K562 (cell line): ENCODE measurements at regions not wholly inside any gene's neighbourhood (a gene's known extent, or its start where the extent isn't known, plus 50 kb on each side); places are given as distances from the start of the nearest gene placed in this dataset.
A peak's percentile ranks its signal among the peaks of the same experiment; 100 is the strongest.

Experiments
- ATAC-seq: fragments of 200-7000 bp; cut with Tn5 transposase; 3 replicates; pipeline ENCODE4 v1.9.1; 2020; ENCODE audit warnings: moderate library complexity
- BruUV-seq: library from RNA; stranded (reverse); fragments of 400-500 nt; replicated peaks from 2 replicates; lab custom pipeline; 2021; lab: Mats Ljungman, UMichigan
- CTCF ChIA-PET: fragments of 300-600 bp; formaldehyde crosslinking; extraction: SDS; loops from one replicate; lab custom pipeline; 2021; ENCODE audit warnings: low intra/inter-chr PET ratio; lab: Yijun Ruan, JAX
- POLR2A ChIA-PET: fragments of 300-600, 350-650 bp; sonication (Branson Sonifier 250); formaldehyde crosslinking; extraction: SDS; loops from one replicate; lab custom pipeline; 2021; ENCODE audit warnings: antibody characterized with exemption, inconsistent platforms; lab: Yijun Ruan, JAX
- DNase-seq, 4 experiments: peaks; one replicate each; pipeline versions ENCODE4 v3.0.0 to v3.0.0-alpha.2; 2011 to 2018; ENCODE audit warnings: low spot score in 3 of 4, mixed read lengths in 3 of 4; ENCODE audit errors: extremely low read depth in 1 of 4
- FAIRE-seq: peaks from 2 replicates; lab custom pipeline; 2011; peaks lifted over from hg19 to GRCh38; lab: Jason Lieb, UNC
- H2AFZ ChIP-seq: 2 replicates; pipeline ENCODE4 v1.6.0; 2011; ENCODE audit warnings: low read depth, low read length, control low read depth, inconsistent platforms
- H3K27ac ChIP-seq: fragments of 200-600 bp; 3 replicates; pipeline ENCODE4 v1.8.0; 2011; ENCODE audit warnings: low read depth, mild to moderate bottlenecking, control low read depth, inconsistent platforms, low read length, moderate library complexity, mixed read lengths; ENCODE audit errors: extremely low read depth
- H3K27me3 ChIP-seq, 2 experiments: fragments of 300-600 bp in 1 of 2; 2 replicates in 1 of 2; 3 replicates in 1 of 2; pipeline versions ENCODE4 v1.6.0 to v1.8.0; 2011; ENCODE audit warnings: inconsistent platforms in 2 of 2, low read length in 2 of 2, mild to moderate bottlenecking in 1 of 2, mixed read lengths in 1 of 2, moderate library complexity in 1 of 2; ENCODE audit not compliant: control insufficient read depth in 2 of 2, insufficient read depth in 2 of 2
- H3K36me3 ChIP-seq: fragments of 300-600 bp; 3 replicates; pipeline ENCODE4 v1.8.0; 2011; ENCODE audit warnings: mild to moderate bottlenecking, low read length, inconsistent platforms; ENCODE audit not compliant: control insufficient read depth, insufficient read depth
- H3K4me1 ChIP-seq, 2 experiments: fragments of 200-600 bp in 1 of 2; replicated peaks in 1 of 2; 2 replicates in 1 of 2; 3 replicates in 1 of 2; pipeline versions ENCODE4 v1.5.1 to v1.8.0; 2011; ENCODE audit warnings: inconsistent platforms in 2 of 2, low read length in 2 of 2, mild to moderate bottlenecking in 1 of 2, mixed read lengths in 1 of 2, moderate library complexity in 1 of 2; ENCODE audit not compliant: control insufficient read depth in 2 of 2, insufficient read depth in 2 of 2
- H3K4me2 ChIP-seq: 2 replicates; pipeline ENCODE4 v1.6.1; 2011; ENCODE audit warnings: low read length, control low read depth, inconsistent platforms, mixed read lengths; ENCODE audit not compliant: insufficient read depth
- H3K4me3 ChIP-seq: fragments of 200-600 bp; sonication (generic), shearing (Covaris generic); 2 replicates; pipeline ENCODE4 v1.5.1; 2016; ENCODE audit warnings: control low read depth, inconsistent platforms
- H3K79me2 ChIP-seq: fragments of 200-600 bp; 3 replicates; pipeline ENCODE4 v1.8.0; 2011; ENCODE audit warnings: low read length, inconsistent platforms; ENCODE audit not compliant: control insufficient read depth, insufficient read depth
- H3K9ac ChIP-seq, 2 experiments: 2 replicates each; pipeline versions ENCODE4 v1.6.0 to v1.6.1; 2011; ENCODE audit warnings: low read depth in 2 of 2, low read length in 2 of 2, control low read depth in 1 of 2, inconsistent platforms in 1 of 2, mild to moderate bottlenecking in 1 of 2, mixed read lengths in 1 of 2; ENCODE audit not compliant: insufficient read depth in 1 of 2
- H3K9me1 ChIP-seq: one replicate; pipeline ENCODE4 v1.6.0; 2011; ENCODE audit warnings: inconsistent platforms, mild to moderate bottlenecking, low read length, moderate library complexity; ENCODE audit not compliant: control insufficient read depth, insufficient read depth
- H3K9me3 ChIP-seq: replicated peaks from 2 replicates; pipeline ENCODE4 v1.5.1; 2011; ENCODE audit warnings: low read depth, low read length, inconsistent platforms; ENCODE audit not compliant: control insufficient read depth, insufficient read depth
- H4K20me1 ChIP-seq: replicated peaks from 2 replicates; pipeline ENCODE4 v1.6.1; 2011; ENCODE audit warnings: low read length, inconsistent platforms, mixed read lengths; ENCODE audit not compliant: control insufficient read depth, insufficient read depth
- BCOR ChIP-seq: fragments of 450-650 bp; IDR thresholded peaks from 2 replicates; pipeline ENCODE4 v1.6.1; 2016
- CREBBP ChIP-seq: IDR thresholded peaks from one replicate; pipeline ENCODE4 v1.6.1; 2012; ENCODE audit warnings: low read depth, mild to moderate bottlenecking, control low read depth, inconsistent platforms, low read length
- FOS ChIP-seq: IDR thresholded peaks from 3 replicates; pipeline ENCODE4 v1.6.1; 2011; ENCODE audit not compliant: insufficient read length; ENCODE audit errors: extremely low read depth
- KDM2B ChIP-seq: fragments of 250-450 bp; sonication (Bioruptor Pico); IDR thresholded peaks from 2 replicates; pipeline ENCODE4 v1.8.0; 2021; ENCODE audit warnings: mild to moderate bottlenecking, moderate library complexity
- PTRF ChIP-seq: fragments of 450-650 bp; IDR thresholded peaks from 2 replicates; pipeline ENCODE4 v1.6.1; 2016; ENCODE audit warnings: mild to moderate bottlenecking, missing genetic modification characterization, missing compliant biosample characterization
- TCF7 ChIP-seq: sonication (generic); IDR thresholded peaks from 2 replicates; pipeline ENCODE4 v1.6.1; 2016; ENCODE audit warnings: antibody characterized with exemption, borderline replicate concordance
- ZC3H4 ChIP-seq: sonication (generic); formaldehyde crosslinking; IDR thresholded peaks from 2 replicates; pipeline ENCODE4 v1.9.0; 2021; ENCODE audit warnings: missing genetic modification reagents, borderline replicate concordance
- ZFP30 ChIP-seq: fragments of 250-450 bp; sonication (Bioruptor Pico); IDR thresholded peaks from 2 replicates; pipeline ENCODE4 v1.8.0; 2022; ENCODE audit warnings: moderate library complexity, mild to moderate bottlenecking, inconsistent platforms, borderline replicate concordance
- ZNF212 ChIP-seq: fragments of 450-650 bp; formaldehyde crosslinking; IDR thresholded peaks from 2 replicates; pipeline ENCODE4 v1.4.0; 2020; ENCODE audit warnings: mild to moderate bottlenecking
- ZNF316 ChIP-seq: fragments of 450-650 bp; IDR thresholded peaks from 2 replicates; pipeline ENCODE4 v1.6.1; 2016
- ZNF644 ChIP-seq: fragments of 200-800 bp; sonication (Bioruptor generic); IDR thresholded peaks from 2 replicates; pipeline ENCODE4 v1.6.1; 2016; ENCODE audit warnings: low read depth, missing genetic modification characterization, missing compliant biosample characterization
- WGBS: fragments of 100-300 bp; shearing (Covaris generic); methylation state at CpG from one replicate; pipeline ENCODE4 v1.1.6; 2016; ENCODE audit warnings: low coverage, mixed read lengths; ENCODE audit not compliant: insufficient coverage; ENCODE audit errors: missing lambda C conversion rate; 5-methylcytosine and 5-hydroxymethylcytosine counted together
- in situ Hi-C: fragments of 300-500 bp; cut with MboI; formaldehyde crosslinking; loops from 4 replicates; pipeline ENCODE4 v1.15.0; 2018; ENCODE audit warnings: inconsistent platforms, mixed read lengths
- intact Hi-C: fragments of 100-400 bp; cut with micrococcal nuclease; formaldehyde crosslinking; loops from 2 replicates; pipeline ENCODE4 v1.14.2; 2022
- TF ChIP-seq, protein P1 (sequence below): fragments of 250-450 bp; sonication (Bioruptor Pico); IDR thresholded peaks from 2 replicates; pipeline ENCODE4 v1.5.0; 2021; ENCODE audit warnings: mild to moderate bottlenecking, borderline replicate concordance
- TF ChIP-seq, protein P2 (sequence below): sonication (generic); formaldehyde crosslinking; IDR thresholded peaks from 2 replicates; pipeline ENCODE4 v1.8.0; 2023; ENCODE audit warnings: mild to moderate bottlenecking, missing genetic modification reagents

DNA sequence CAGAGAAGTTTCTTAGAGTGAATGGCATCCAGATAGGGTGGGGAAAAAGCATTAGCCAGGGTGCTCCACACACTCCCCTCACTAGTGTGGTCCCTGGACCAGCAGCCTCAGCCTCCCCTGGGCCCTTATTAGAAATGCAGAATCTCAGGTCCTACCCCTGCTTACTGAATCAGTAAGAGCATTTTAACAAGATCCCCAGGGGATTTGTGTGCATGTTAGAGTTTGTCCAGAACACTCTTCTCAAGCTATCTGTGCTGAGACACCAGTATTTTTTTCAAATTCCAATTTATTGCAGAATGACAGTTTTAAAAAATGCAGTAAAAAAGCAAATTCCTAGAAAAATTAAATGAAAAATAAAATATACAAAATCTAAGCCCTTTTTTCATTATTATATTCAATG, 123.1 kb downstream of the MIAT start (continued):
- no peak for TF ChIP-seq PTRF (tag)
- TF ChIP-seq, all 486 proteins: peak for 0

DNA sequence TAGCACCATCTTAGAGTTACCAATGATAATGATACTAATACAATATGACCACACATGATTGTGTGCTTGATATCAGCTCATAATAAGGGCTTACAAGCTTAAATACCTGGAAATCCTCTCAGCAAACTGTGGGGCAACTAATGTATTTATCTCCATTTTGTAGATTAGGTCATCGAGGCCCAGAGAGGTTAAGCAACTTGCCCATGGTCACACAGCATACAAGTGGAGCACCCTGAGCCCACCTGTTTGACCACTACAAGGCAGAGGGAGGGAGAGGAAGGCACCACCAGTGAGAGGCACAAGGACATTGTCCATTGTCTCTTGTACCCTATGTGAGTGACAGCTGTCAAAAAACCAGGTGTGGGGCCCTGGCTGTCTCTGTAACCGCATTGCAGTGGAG, 123.7 kb downstream of the MIAT start:
- Histone ChIP-seq H3K4me3 (no peak overlapping the region), H3K27ac (no peak overlapping the region), H3K9ac (no peak overlapping the region), H4K20me1 (no peaks in the 10 kb centered on the region), H3K4me2 (no peak overlapping the region), H3K4me1 (no peaks in the 10 kb centered on the region), H3K9me1 (no peaks in the 10 kb centered on the region), H3K27me3 (no peaks in the 10 kb centered on the region), H3K9me3 (no peaks in the 10 kb centered on the region), H3K36me3 (no peaks in the 10 kb centered on the region), H3K79me2 (no peaks in the 10 kb centered on the region), H2AFZ (no peak overlapping the region)
- in situ Hi-C loops (no loop called here), intact Hi-C loops (no loop called here)
- ATAC-seq = no peak
- POLR2A ChIA-PET = no interaction called here
- CTCF ChIA-PET = no interaction called here
- no peak for DNase-seq
- 40% methylated on average over 1 of the region's 2 CpGs for WGBS
- BruUV-seq = no TSS peak
- FAIRE-seq = no peak
- TF ChIP-seq FOS = no peak
- no peak for TF ChIP-seq ZC3H4
- TF ChIP-seq ZFP30 = no peak
- no peak for TF ChIP-seq ZNF316
- TF ChIP-seq, protein P1, sequence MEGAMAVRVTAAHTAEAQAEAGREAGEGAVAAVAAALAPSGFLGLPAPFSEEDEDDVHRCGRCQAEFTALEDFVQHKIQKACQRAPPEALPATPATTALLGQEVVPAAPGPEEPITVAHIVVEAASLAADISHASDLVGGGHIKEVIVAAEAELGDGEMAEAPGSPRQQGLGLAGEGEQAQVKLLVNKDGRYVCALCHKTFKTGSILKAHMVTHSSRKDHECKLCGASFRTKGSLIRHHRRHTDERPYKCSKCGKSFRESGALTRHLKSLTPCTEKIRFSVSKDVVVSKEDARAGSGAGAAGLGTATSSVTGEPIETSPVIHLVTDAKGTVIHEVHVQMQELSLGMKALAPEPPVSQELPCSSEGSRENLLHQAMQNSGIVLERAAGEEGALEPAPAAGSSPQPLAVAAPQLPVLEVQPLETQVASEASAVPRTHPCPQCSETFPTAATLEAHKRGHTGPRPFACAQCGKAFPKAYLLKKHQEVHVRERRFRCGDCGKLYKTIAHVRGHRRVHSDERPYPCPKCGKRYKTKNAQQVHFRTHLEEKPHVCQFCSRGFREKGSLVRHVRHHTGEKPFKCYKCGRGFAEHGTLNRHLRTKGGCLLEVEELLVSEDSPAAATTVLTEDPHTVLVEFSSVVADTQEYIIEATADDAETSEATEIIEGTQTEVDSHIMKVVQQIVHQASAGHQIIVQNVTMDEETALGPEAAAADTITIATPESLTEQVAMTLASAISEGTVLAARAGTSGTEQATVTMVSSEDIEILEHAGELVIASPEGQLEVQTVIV = no peak
- TF ChIP-seq ZNF644 = no peak
- no peak for TF ChIP-seq TCF7
- TF ChIP-seq BCOR = peak; percentile 87
- TF ChIP-seq, protein P2, sequence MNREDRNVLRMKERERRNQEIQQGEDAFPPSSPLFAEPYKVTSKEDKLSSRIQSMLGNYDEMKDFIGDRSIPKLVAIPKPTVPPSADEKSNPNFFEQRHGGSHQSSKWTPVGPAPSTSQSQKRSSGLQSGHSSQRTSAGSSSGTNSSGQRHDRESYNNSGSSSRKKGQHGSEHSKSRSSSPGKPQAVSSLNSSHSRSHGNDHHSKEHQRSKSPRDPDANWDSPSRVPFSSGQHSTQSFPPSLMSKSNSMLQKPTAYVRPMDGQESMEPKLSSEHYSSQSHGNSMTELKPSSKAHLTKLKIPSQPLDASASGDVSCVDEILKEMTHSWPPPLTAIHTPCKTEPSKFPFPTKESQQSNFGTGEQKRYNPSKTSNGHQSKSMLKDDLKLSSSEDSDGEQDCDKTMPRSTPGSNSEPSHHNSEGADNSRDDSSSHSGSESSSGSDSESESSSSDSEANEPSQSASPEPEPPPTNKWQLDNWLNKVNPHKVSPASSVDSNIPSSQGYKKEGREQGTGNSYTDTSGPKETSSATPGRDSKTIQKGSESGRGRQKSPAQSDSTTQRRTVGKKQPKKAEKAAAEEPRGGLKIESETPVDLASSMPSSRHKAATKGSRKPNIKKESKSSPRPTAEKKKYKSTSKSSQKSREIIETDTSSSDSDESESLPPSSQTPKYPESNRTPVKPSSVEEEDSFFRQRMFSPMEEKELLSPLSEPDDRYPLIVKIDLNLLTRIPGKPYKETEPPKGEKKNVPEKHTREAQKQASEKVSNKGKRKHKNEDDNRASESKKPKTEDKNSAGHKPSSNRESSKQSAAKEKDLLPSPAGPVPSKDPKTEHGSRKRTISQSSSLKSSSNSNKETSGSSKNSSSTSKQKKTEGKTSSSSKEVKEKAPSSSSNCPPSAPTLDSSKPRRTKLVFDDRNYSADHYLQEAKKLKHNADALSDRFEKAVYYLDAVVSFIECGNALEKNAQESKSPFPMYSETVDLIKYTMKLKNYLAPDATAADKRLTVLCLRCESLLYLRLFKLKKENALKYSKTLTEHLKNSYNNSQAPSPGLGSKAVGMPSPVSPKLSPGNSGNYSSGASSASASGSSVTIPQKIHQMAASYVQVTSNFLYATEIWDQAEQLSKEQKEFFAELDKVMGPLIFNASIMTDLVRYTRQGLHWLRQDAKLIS (CRISPR knock-in tag) = no peak
- no peak for TF ChIP-seq ZNF212 (CRISPR knock-in tag)
- TF ChIP-seq CREBBP = no peak
- no peak for TF ChIP-seq KDM2B (CRISPR knock-in tag)
